ENCODE measurements at regions not wholly inside any gene's neighbourhood (a gene's known extent, or its start where the extent isn't known, plus 50 kb on each side); places are given as distances from the start of the nearest gene placed in this dataset.

GRCh38 chr2:402721-403120 is 114.8 kb upstream of the ALKAL2 start:
- TF ChIP-seq CTCF (IDR thresholded peaks at IDR 0.05; ENCODE audit: borderline replicate concordance, extremely low read depth, low read length, poor library complexity, severe bottlenecking) = no peak
- TF ChIP-seq EZH2 (IDR thresholded peaks at IDR 0.05; ENCODE audit: borderline replicate concordance, low read depth, low read length, severe bottlenecking) = no peak
